Kidney (tissue), 13 donors: ENCODE measurements at regions not wholly inside any gene's neighbourhood (a gene's known extent, or its start where the extent isn't known, plus 50 kb on each side); places are given as distances from the start of the nearest gene placed in this dataset.
A peak's percentile ranks its signal among the peaks of the same experiment; 100 is the strongest.

ENCODE experiments used
- DNase-seq, 5 donors: peaks; one replicate each; pipeline ENCODE4 v3.0.0-alpha.2; 2013 to 2020
- FAIRE-seq: peaks from 2 replicates; lab custom pipeline; 2012; peaks lifted over from hg19 to GRCh38; lab: Jason Lieb, UNC
- H3K27ac ChIP-seq, 2 donors: one replicate each; pipeline ENCODE4 v1.7.0; 2013; ENCODE audit warnings: low read depth in 2 of 2, low read length in 2 of 2, inconsistent platforms in 1 of 2
- H3K27me3 ChIP-seq: one replicate; pipeline ENCODE4 v1.7.1; 2013; ENCODE audit warnings: low read length, inconsistent platforms; ENCODE audit not compliant: control insufficient read depth, insufficient read depth
- H3K36me3 ChIP-seq, 3 donors: one replicate each; pipeline versions ENCODE4 v1.7.0 to v1.7.1; 2013; ENCODE audit warnings: low read length in 3 of 3, control low read depth in 1 of 3, inconsistent platforms in 1 of 3; ENCODE audit not compliant: insufficient read depth in 3 of 3, control insufficient read depth in 2 of 3
- H3K4me1 ChIP-seq, 3 donors: one replicate each; pipeline versions ENCODE4 v1.7.0 to v1.7.1; 2013; ENCODE audit warnings: low read length in 3 of 3, inconsistent platforms in 1 of 3, low read depth in 1 of 3; ENCODE audit not compliant: control insufficient read depth in 2 of 3, insufficient read depth in 2 of 3
- H3K4me3 ChIP-seq, 3 donors: one replicate each; pipeline versions ENCODE4 v1.7.0 to v1.8.1; 2013; ENCODE audit warnings: low read length in 3 of 3, control low read depth in 1 of 3, inconsistent platforms in 1 of 3
- H3K9ac ChIP-seq, 3 donors: one replicate each; pipeline versions ENCODE4 v1.7.0 to v1.7.1; 2013; ENCODE audit warnings: low read length in 3 of 3, control low read depth in 1 of 3, inconsistent platforms in 1 of 3
- H3K9me3 ChIP-seq, 3 donors: one replicate each; pipeline versions ENCODE4 v1.7.0 to v1.7.1; 2013; ENCODE audit warnings: low read length in 3 of 3, control low read depth in 1 of 3, inconsistent platforms in 1 of 3; ENCODE audit not compliant: control insufficient read depth in 2 of 3, insufficient read depth in 1 of 3
- intact Hi-C: fragments of 100-400 bp; cut with DNase I; formaldehyde crosslinking; loops from one replicate; pipeline ENCODE4 v1.11.1; 2022
- TF ChIP-seq, protein P1 (sequence below): IDR thresholded peaks from 3 replicates; pipeline ENCODE4 v1.5.1; 2012; ENCODE audit warnings: mild to moderate bottlenecking, moderate library complexity, borderline replicate concordance; ENCODE audit not compliant: insufficient read depth; ENCODE audit errors: extremely low read depth
- donor health status: control.
- donor health status: control.
- donor health status: control.
- donor health status: control.
- donor health status: control.
- donor health status: DM: yes; HTN: yes; CAD: no.
- donor health status: Normal renal cell carcinoma (clear cell type).

DNA sequence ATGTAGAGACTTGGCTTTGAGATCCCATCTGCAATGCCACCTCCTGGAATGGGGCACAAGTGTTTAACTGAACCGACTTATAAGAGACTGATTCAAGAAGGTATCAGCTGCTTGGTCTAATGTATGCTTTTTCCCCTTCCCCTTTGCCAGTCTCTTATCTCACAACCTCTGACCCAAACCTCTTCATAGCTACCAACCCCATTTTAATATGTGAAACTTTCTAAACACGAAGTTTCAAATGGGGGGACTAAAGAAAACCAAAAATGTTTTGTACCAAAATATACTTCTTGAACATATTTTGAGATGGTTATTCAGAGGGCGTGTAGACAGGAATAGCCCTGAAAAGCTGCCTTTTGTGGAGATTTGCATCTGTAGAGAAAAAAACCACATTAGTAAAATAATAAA lies 73.1 kb downstream of the OXSM start:
- no peak overlapping the region for H3K27ac ChIP-seq
- intact Hi-C loops: no loop called here
- H3K36me3 ChIP-seq: no peaks in the 10 kb centered on the region
- no peak for DNase-seq
- H3K4me3 ChIP-seq: no peak overlapping the region
- H3K9ac ChIP-seq: no peak overlapping the region
- H3K4me1 ChIP-seq: no peaks in the 10 kb centered on the region
- TF ChIP-seq, protein P1, sequence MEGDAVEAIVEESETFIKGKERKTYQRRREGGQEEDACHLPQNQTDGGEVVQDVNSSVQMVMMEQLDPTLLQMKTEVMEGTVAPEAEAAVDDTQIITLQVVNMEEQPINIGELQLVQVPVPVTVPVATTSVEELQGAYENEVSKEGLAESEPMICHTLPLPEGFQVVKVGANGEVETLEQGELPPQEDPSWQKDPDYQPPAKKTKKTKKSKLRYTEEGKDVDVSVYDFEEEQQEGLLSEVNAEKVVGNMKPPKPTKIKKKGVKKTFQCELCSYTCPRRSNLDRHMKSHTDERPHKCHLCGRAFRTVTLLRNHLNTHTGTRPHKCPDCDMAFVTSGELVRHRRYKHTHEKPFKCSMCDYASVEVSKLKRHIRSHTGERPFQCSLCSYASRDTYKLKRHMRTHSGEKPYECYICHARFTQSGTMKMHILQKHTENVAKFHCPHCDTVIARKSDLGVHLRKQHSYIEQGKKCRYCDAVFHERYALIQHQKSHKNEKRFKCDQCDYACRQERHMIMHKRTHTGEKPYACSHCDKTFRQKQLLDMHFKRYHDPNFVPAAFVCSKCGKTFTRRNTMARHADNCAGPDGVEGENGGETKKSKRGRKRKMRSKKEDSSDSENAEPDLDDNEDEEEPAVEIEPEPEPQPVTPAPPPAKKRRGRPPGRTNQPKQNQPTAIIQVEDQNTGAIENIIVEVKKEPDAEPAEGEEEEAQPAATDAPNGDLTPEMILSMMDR: no peak
- no peak for FAIRE-seq
- no peaks in the 10 kb centered on the region for H3K9me3 ChIP-seq
- no peaks in the 10 kb centered on the region for H3K27me3 ChIP-seq

DNA sequence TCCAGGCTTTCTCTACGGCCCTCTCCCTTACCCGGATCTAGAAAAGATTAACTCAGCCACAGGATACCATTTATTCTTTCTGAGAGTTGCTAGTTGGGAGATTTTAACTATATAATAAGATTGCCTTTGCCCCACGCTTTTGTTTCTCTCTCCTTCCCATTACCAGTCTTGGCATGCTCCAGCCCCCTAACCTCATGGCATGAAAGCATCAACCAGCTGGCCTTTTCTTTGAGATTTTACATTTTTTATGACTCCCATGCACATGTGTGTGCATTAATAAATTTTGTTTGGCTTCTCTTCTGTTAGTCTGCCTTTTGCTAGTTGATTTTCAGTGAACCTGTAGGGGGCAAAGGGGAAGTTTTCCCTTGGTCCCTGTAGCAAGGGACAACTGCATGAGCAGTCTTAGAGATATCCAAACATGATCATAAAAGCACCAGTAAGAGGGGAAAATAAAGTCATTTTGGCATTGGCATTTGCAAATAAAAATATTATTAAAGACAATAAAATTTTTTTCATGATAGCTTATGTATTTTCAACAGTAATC lies 73.6 kb downstream of the OXSM start:
- H3K4me3 ChIP-seq: no peak overlapping the region
- H3K9ac ChIP-seq: no peak overlapping the region
- peak; percentile 74 for FAIRE-seq
- DNase-seq: peak in 2 of 5 donors; percentile 24 to 29
- no peaks in the 10 kb centered on the region for H3K27me3 ChIP-seq
- intact Hi-C loops: no loop called here
- TF ChIP-seq, protein P1: no peak
- H3K4me1 ChIP-seq: no peaks in the 10 kb centered on the region
- H3K27ac ChIP-seq: no peak overlapping the region
- H3K9me3 ChIP-seq: no peaks in the 10 kb centered on the region
- H3K36me3 ChIP-seq: no peaks in the 10 kb centered on the region

DNA sequence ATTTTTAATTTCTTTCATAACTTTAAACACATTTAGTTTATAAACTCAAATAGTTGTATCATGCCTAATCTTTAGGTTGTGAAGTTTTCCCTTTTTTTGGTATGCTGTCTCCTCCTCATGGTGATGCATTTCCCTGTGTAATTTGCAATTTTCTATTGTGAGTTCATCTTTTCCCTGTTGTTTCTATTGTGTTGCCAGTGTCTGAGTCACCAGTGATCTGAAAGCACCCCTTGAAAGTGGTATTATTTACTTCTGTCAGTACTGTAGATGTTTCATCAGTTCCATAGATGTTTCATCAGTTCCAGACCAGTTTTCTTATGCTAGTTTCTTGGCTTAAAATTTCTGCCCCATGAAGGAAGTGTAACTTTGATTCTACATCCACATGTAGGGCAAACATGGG lies 80.6 kb downstream of the OXSM start:
- TF ChIP-seq, protein P1: no peak
- no peak for FAIRE-seq

More for the DNA sequence above, 80.6 kb downstream of the OXSM start:
- no peak overlapping the region for H3K4me3 ChIP-seq
- no peak for DNase-seq
- intact Hi-C loops: no loop called here
- H3K4me1 ChIP-seq: no peaks in the 10 kb centered on the region
- H3K27me3 ChIP-seq: no peaks in the 10 kb centered on the region
- H3K9me3 ChIP-seq: no peaks in the 10 kb centered on the region
- H3K9ac ChIP-seq: no peak overlapping the region
- no peak overlapping the region for H3K27ac ChIP-seq
- no peaks in the 10 kb centered on the region for H3K36me3 ChIP-seq
